ENCODE measurements at regions not wholly inside any gene's neighbourhood (a gene's known extent, or its start where the extent isn't known, plus 50 kb on each side); places are given as distances from the start of the nearest gene placed in this dataset.

- no peak for DNase-seq (ENCODE audit: low read depth)
- in situ Hi-C loops (cut with HindIII; ENCODE audit: low pct_unique_long_range_greater_than_20kb, low sequenced_read_pairs): no loop called here
Observed at GRCh38 chr20:3354247-3354646, 53.2 kb downstream of the DNAAF9 start.

GRCh38 chr20:3353646-3354045 lies 53.8 kb downstream of the DNAAF9 start:
- in situ Hi-C loops (cut with HindIII; ENCODE audit: low pct_unique_long_range_greater_than_20kb, low sequenced_read_pairs): no loop called here
- DNase-seq (ENCODE audit: low read depth): no peak

- DNase-seq (ENCODE audit: low read depth): no peak
- in situ Hi-C loops (cut with HindIII; ENCODE audit: low pct_unique_long_range_greater_than_20kb, low sequenced_read_pairs): no loop called here
Observed at GRCh38 chr20:3352202-3352601, 55.3 kb downstream of the DNAAF9 start.

- in situ Hi-C loops (cut with HindIII; ENCODE audit: low pct_unique_long_range_greater_than_20kb, low sequenced_read_pairs): no loop called here
Observed at GRCh38 chr20:3350422-3350821, 57.0 kb downstream of the DNAAF9 start.

GRCh38 chr20:3349786-3350185 lies 57.7 kb downstream of the DNAAF9 start:
- in situ Hi-C loops (cut with HindIII; ENCODE audit: low pct_unique_long_range_greater_than_20kb, low sequenced_read_pairs): no loop called here
- DNase-seq (ENCODE audit: low read depth): no peak

More at GRCh38 chr20:3350422-3350821, 57.0 kb downstream of the DNAAF9 start:
- DNase-seq (ENCODE audit: low read depth): no peak

- in situ Hi-C loops (cut with HindIII; ENCODE audit: low pct_unique_long_range_greater_than_20kb, low sequenced_read_pairs): no loop called here
Observed at GRCh38 chr20:3342766-3343165, 64.7 kb downstream of the DNAAF9 start.

GRCh38 chr20:3340443-3340842 lies 67.0 kb downstream of the DNAAF9 start:
- DNase-seq (ENCODE audit: low read depth): no peak
- in situ Hi-C loops (cut with HindIII; ENCODE audit: low pct_unique_long_range_greater_than_20kb, low sequenced_read_pairs): no loop called here

More at GRCh38 chr20:3342766-3343165, 64.7 kb downstream of the DNAAF9 start:
- no peak for DNase-seq (ENCODE audit: low read depth)

GRCh38 chr20:3339571-3339970 lies 67.9 kb downstream of the DNAAF9 start:
- in situ Hi-C loops (cut with HindIII; ENCODE audit: low pct_unique_long_range_greater_than_20kb, low sequenced_read_pairs): no loop called here
- no peak for DNase-seq (ENCODE audit: low read depth)

- DNase-seq (ENCODE audit: low read depth): no peak
- in situ Hi-C loops (cut with HindIII; ENCODE audit: low pct_unique_long_range_greater_than_20kb, low sequenced_read_pairs): no loop called here
Observed at GRCh38 chr20:3339076-3339475, 68.4 kb downstream of the DNAAF9 start.

- DNase-seq (ENCODE audit: low read depth): no peak
- in situ Hi-C loops (cut with HindIII; ENCODE audit: low pct_unique_long_range_greater_than_20kb, low sequenced_read_pairs): no loop called here
Observed at GRCh38 chr20:3334156-3334943, 73.1 kb downstream of the DNAAF9 start.

- no peak for DNase-seq (ENCODE audit: low read depth)
- in situ Hi-C loops (cut with HindIII; ENCODE audit: low pct_unique_long_range_greater_than_20kb, low sequenced_read_pairs): no loop called here
Observed at GRCh38 chr20:3330046-3330741, 77.3 kb downstream of the DNAAF9 start.

GRCh38 chr20:3328501-3328900 lies 79.0 kb downstream of the DNAAF9 start:
- DNase-seq (ENCODE audit: low read depth): no peak
- in situ Hi-C loops (cut with HindIII; ENCODE audit: low pct_unique_long_range_greater_than_20kb, low sequenced_read_pairs): no loop called here

GRCh38 chr20:3326779-3327521 lies 80.5 kb downstream of the DNAAF9 start:
- no peak for DNase-seq (ENCODE audit: low read depth)
- in situ Hi-C loops (cut with HindIII; ENCODE audit: low pct_unique_long_range_greater_than_20kb, low sequenced_read_pairs): no loop called here

- in situ Hi-C loops (cut with HindIII; ENCODE audit: low pct_unique_long_range_greater_than_20kb, low sequenced_read_pairs): no loop called here
- DNase-seq (ENCODE audit: low read depth): no peak
Observed at GRCh38 chr20:3325864-3326263, 81.6 kb downstream of the DNAAF9 start.

GRCh38 chr20:3323398-3323797 lies 84.1 kb downstream of the DNAAF9 start:
- in situ Hi-C loops (cut with HindIII; ENCODE audit: low pct_unique_long_range_greater_than_20kb, low sequenced_read_pairs): no loop called here

GRCh38 chr20:3318226-3318884 lies 79.4 kb upstream of the SLC4A11 start:
- in situ Hi-C loops (cut with HindIII; ENCODE audit: low pct_unique_long_range_greater_than_20kb, low sequenced_read_pairs): no loop called here
- no peak for DNase-seq (ENCODE audit: low read depth)

More at GRCh38 chr20:3323398-3323797, 84.1 kb downstream of the DNAAF9 start:
- DNase-seq (ENCODE audit: low read depth): peak; percentile 12

- peak; percentile 13 for DNase-seq (ENCODE audit: low read depth)
- in situ Hi-C loops (cut with HindIII; ENCODE audit: low pct_unique_long_range_greater_than_20kb, low sequenced_read_pairs): no loop called here
Observed at GRCh38 chr20:3316136-3316535, 77.1 kb upstream of the SLC4A11 start.

GRCh38 chr20:3315136-3315535 lies 76.1 kb upstream of the SLC4A11 start:
- in situ Hi-C loops (cut with HindIII; ENCODE audit: low pct_unique_long_range_greater_than_20kb, low sequenced_read_pairs): no loop called here
- no peak for DNase-seq (ENCODE audit: low read depth)
